ENCODE measurements at regions not wholly inside any gene's neighbourhood (a gene's known extent, or its start where the extent isn't known, plus 50 kb on each side); places are given as distances from the start of the nearest gene placed in this dataset.

DNA sequence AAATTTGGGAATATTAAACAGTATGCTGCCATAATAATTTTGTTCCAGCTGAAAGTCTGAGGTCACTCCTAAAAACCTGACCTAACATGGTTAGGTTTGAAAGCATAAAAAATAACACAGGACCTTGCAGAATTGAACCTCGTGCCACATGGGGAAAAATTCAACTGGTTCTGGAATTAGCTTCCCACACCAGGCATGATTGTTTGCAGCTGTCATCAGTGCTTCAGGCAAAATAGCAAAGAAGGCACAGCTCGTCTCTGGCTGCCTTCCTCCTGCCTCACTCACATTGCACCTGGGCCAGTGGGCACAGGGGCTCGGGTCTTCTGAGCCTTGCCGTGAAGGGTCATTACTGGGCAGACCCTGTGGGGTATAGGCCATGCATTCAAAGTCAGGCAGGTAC lies 153.8 kb upstream of the ARHGAP20 start (continued):
- TF ChIP-seq E2F4 (IDR thresholded peaks at IDR 0.05; ENCODE audit: low read depth, low read length) (no peak), ATF7 (IDR thresholded peaks at IDR 0.05; ENCODE audit: low read depth) (no peak)

GRCh38 chr11:110862407-110862806 lies 150.2 kb upstream of the ARHGAP20 start:
- in situ Hi-C loops (cut with MboI): no loop called here
- Histone ChIP-seq H2AFZ (ENCODE audit: control insufficient read depth, low read depth, low read length) (no peak overlapping the region), H4K20me1 (ENCODE audit: control insufficient read depth, insufficient read depth) (no peaks in the 10 kb centered on the region), H3K4me1 (ENCODE audit: control insufficient read depth, insufficient read depth, low read length) (peaks cover 10% of the 10 kb centered on the region), H3K79me2 (ENCODE audit: control insufficient read depth, insufficient read depth, low read length) (no peaks in the 10 kb centered on the region), H3K4me2 (ENCODE audit: control insufficient read depth, insufficient read depth) (no peak overlapping the region), H3K9me3 (replicated peaks; ENCODE audit: control insufficient read depth, insufficient read depth, low read length) (no peaks in the 10 kb centered on the region), H3K27me3 (replicated peaks in 1 of 2; ENCODE audit: control insufficient read depth in 2 of 2, insufficient read depth in 2 of 2, low read length in 1 of 2) (no peaks in the 10 kb centered on the region), H3K36me3 (ENCODE audit: control insufficient read depth in 2 of 2, insufficient read depth in 2 of 2, low read length in 1 of 2) (no peaks in the 10 kb centered on the region), H3K9ac (ENCODE audit: control insufficient read depth, insufficient read depth, low read length) (no peak overlapping the region), H3K4me3 (no peak overlapping the region), H3K27ac (ENCODE audit: control insufficient read depth, insufficient read depth) (no peak overlapping the region)
- FAIRE-seq (no peak), ATAC-seq (no peak), DNase-seq (ENCODE audit: low read depth, low spot score) (no peak)
- SMC1A ChIA-PET (ENCODE audit: uncharacterized antibody, unreplicated experiment): interaction anchor here (1.3 to 1.7 kb wide), 2 partner anchors 50 to 89 kb away, joined by 4 to 10 read pairs; no protein-coding TSS in a partner anchor
- 0% methylated on average over 2 of the region's 2 CpGs for WGBS (ENCODE audit: insufficient coverage, insufficient replicate concordance, low lambda C conversion rate, missing lambda C conversion rate)
- RAD21 ChIA-PET (ENCODE audit: unreplicated experiment): no interaction called here
- no TSS peak for BruUV-seq (replicated peaks)
- CTCF ChIA-PET: interaction anchor here (0.7 to 1.0 kb wide), 2 partner anchors 14 to 19 kb away, joined by 3 read pairs; no protein-coding TSS in a partner anchor
- POLR2A ChIA-PET: interaction anchor here (0.9 kb wide), 1 partner anchor 11 kb away, joined by 3 read pairs; no protein-coding TSS in a partner anchor
- intact Hi-C loops (cut with micrococcal nuclease; ENCODE audit: unreplicated experiment): no loop called here
- TF ChIP-seq, protein P1, sequence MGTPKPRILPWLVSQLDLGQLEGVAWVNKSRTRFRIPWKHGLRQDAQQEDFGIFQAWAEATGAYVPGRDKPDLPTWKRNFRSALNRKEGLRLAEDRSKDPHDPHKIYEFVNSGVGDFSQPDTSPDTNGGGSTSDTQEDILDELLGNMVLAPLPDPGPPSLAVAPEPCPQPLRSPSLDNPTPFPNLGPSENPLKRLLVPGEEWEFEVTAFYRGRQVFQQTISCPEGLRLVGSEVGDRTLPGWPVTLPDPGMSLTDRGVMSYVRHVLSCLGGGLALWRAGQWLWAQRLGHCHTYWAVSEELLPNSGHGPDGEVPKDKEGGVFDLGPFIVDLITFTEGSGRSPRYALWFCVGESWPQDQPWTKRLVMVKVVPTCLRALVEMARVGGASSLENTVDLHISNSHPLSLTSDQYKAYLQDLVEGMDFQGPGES (IDR thresholded peaks at IDR 0.05): no peak
- TF ChIP-seq TCF12 (IDR thresholded peaks at IDR 0.05; ENCODE audit: low read depth, low read length): no peak
- no peak for TF ChIP-seq PBX3 (IDR thresholded peaks at IDR 0.05; ENCODE audit: insufficient replicate concordance, low read depth, low read length)
- no peak for TF ChIP-seq KAT2A (conservative IDR thresholded peaks at IDR 0.05; ENCODE audit: control insufficient read depth, low read depth, low read length)
- no peak for TF ChIP-seq PAX5 (IDR thresholded peaks at IDR 0.05; ENCODE audit: borderline replicate concordance, low read depth, low read length)
- no peak for TF ChIP-seq GATAD2B (conservative IDR thresholded peaks at IDR 0.05; ENCODE audit: low read depth)
- TF ChIP-seq CBFB (IDR thresholded peaks at IDR 0.05; ENCODE audit: low read depth): no peak
- no peak for TF ChIP-seq E2F4 (IDR thresholded peaks at IDR 0.05; ENCODE audit: low read depth, low read length)
- TF ChIP-seq, protein P2, sequence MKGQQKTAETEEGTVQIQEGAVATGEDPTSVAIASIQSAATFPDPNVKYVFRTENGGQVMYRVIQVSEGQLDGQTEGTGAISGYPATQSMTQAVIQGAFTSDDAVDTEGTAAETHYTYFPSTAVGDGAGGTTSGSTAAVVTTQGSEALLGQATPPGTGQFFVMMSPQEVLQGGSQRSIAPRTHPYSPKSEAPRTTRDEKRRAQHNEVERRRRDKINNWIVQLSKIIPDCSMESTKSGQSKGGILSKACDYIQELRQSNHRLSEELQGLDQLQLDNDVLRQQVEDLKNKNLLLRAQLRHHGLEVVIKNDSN (IDR thresholded peaks at IDR 0.05; ENCODE audit: borderline replicate concordance, extremely low read length, insufficient read depth, low read depth, low read length): no peak
- no peak for TF ChIP-seq WRNIP1 (IDR thresholded peaks at IDR 0.05; ENCODE audit: borderline replicate concordance, low read depth, low read length)
- TF ChIP-seq, protein P3, sequence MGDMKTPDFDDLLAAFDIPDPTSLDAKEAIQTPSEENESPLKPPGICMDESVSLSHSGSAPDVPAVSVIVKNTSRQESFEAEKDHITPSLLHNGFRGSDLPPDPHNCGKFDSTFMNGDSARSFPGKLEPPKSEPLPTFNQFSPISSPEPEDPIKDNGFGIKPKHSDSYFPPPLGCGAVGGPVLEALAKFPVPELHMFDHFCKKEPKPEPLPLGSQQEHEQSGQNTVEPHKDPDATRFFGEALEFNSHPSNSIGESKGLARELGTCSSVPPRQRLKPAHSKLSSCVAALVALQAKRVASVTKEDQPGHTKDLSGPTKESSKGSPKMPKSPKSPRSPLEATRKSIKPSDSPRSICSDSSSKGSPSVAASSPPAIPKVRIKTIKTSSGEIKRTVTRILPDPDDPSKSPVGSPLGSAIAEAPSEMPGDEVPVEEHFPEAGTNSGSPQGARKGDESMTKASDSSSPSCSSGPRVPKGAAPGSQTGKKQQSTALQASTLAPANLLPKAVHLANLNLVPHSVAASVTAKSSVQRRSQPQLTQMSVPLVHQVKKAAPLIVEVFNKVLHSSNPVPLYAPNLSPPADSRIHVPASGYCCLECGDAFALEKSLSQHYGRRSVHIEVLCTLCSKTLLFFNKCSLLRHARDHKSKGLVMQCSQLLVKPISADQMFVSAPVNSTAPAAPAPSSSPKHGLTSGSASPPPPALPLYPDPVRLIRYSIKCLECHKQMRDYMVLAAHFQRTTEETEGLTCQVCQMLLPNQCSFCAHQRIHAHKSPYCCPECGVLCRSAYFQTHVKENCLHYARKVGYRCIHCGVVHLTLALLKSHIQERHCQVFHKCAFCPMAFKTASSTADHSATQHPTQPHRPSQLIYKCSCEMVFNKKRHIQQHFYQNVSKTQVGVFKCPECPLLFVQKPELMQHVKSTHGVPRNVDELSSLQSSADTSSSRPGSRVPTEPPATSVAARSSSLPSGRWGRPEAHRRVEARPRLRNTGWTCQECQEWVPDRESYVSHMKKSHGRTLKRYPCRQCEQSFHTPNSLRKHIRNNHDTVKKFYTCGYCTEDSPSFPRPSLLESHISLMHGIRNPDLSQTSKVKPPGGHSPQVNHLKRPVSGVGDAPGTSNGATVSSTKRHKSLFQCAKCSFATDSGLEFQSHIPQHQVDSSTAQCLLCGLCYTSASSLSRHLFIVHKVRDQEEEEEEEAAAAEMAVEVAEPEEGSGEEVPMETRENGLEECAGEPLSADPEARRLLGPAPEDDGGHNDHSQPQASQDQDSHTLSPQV (IDR thresholded peaks at IDR 0.05): no peak

All from GM12878 (cell line).